Esophagus squamous epithelium (tissue), 5 donors: ENCODE measurements at regions not wholly inside any gene's neighbourhood (a gene's known extent, or its start where the extent isn't known, plus 50 kb on each side); places are given as distances from the start of the nearest gene placed in this dataset.

Source experiments
- DNase-seq: peaks from one replicate; lab custom pipeline; 2025; lab: John Stamatoyannopoulos, UW
- H3K27ac ChIP-seq, 4 donors: fragments of 200-600 bp; sonication (generic); one replicate each; pipeline ENCODE4 v1.5.1; 2016 to 2019; ENCODE audit warnings: mild to moderate bottlenecking in 1 of 4
- H3K27me3 ChIP-seq, 4 donors: fragments of 200-600 bp; sonication (generic); 1 replicate in 3 of 4; 2 replicates in 1 of 4; pipeline versions ENCODE4 v1.5.1 to v1.6.0; 2017 to 2021; ENCODE audit warnings: antibody characterized with exemption in 1 of 4
- H3K36me3 ChIP-seq, 3 donors: fragments of 200-600 bp; sonication (generic); one replicate each; pipeline ENCODE4 v1.5.1; 2016 to 2019
- H3K4me1 ChIP-seq, 3 donors: fragments of 200-600 bp; sonication (generic); one replicate each; pipeline ENCODE4 v1.5.1; 2017 to 2019
- H3K4me3 ChIP-seq, 4 donors: fragments of 200-600 bp; sonication (generic); 1 replicate in 3 of 4; 2 replicates in 1 of 4; pipeline ENCODE4 v1.5.1; 2016 to 2019; ENCODE audit warnings: mild to moderate bottlenecking in 2 of 4, moderate library complexity in 1 of 4
- H3K9me3 ChIP-seq, 3 donors: fragments of 200-600 bp; sonication (generic); one replicate each; pipeline ENCODE4 v1.5.1; 2016 to 2019
- POLR2A ChIP-seq, 4 donors: fragments of 450-650 bp; IDR thresholded peaks; one replicate each; pipeline ENCODE4 v1.6.1; 2017; ENCODE audit warnings: antibody characterized with exemption in 4 of 4, mild to moderate bottlenecking in 4 of 4, moderate library complexity in 3 of 4
- WGBS, 2 donors: methylation state at CpG; one replicate each; pipeline ENCODE4 v1.1.5; 2018; 5-methylcytosine and 5-hydroxymethylcytosine counted together
- intact Hi-C: fragments of 100-400 bp; cut with DNase I; formaldehyde crosslinking; loops from one replicate; pipeline ENCODE4 v1.15.0; 2022
- TF ChIP-seq, protein P1 (sequence below), 6 experiments: fragments of 450-650 bp in 4 of 6; fragments of 200-600 bp in 2 of 6; sonication (generic) in 2 of 6; IDR thresholded peaks; one replicate each; pipeline ENCODE4 v1.5.1; 2016 to 2019; ENCODE audit warnings: antibody characterized with exemption in 6 of 6, mild to moderate bottlenecking in 4 of 6, moderate library complexity in 4 of 6
- donor health status: DM: yes; HTN: yes; CAD: no.

DNA sequence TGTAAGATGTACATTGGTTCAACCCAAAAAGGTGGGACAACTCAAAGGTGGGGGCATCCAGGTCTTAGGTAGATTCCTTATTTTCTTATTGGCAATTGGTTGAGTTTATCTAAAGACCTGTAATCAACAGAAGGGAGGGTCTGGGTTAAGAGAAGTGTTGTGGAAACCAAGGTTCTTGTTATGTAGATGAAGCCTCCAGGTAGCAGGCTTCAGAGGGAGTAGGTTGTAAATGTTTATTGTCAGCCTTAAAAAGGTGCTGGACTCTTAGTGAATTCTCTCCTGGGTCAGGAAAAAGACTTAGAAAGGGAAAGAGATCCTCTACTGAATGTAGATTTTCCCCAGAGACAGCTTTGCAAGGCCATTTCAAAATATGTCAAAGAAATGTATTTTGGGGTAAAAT is 125.3 kb upstream of the NDUFV2 start:
- no peaks in the 10 kb centered on the region for H3K27me3 ChIP-seq
- no peaks in the 10 kb centered on the region for H3K9me3 ChIP-seq
- intact Hi-C loops, result no loop called here
- peaks cover 0 to under 1% (median 0%) of the 10 kb centered on the region in 3 donors for H3K4me1 ChIP-seq
- DNase-seq, result no peak
- H3K4me3 ChIP-seq, result no peak overlapping the region
- no peak overlapping the region for H3K27ac ChIP-seq
- no peak for TF ChIP-seq POLR2A (IDR thresholded peaks at IDR 0.05)
- TF ChIP-seq, protein P1, sequence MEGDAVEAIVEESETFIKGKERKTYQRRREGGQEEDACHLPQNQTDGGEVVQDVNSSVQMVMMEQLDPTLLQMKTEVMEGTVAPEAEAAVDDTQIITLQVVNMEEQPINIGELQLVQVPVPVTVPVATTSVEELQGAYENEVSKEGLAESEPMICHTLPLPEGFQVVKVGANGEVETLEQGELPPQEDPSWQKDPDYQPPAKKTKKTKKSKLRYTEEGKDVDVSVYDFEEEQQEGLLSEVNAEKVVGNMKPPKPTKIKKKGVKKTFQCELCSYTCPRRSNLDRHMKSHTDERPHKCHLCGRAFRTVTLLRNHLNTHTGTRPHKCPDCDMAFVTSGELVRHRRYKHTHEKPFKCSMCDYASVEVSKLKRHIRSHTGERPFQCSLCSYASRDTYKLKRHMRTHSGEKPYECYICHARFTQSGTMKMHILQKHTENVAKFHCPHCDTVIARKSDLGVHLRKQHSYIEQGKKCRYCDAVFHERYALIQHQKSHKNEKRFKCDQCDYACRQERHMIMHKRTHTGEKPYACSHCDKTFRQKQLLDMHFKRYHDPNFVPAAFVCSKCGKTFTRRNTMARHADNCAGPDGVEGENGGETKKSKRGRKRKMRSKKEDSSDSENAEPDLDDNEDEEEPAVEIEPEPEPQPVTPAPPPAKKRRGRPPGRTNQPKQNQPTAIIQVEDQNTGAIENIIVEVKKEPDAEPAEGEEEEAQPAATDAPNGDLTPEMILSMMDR (IDR thresholded peaks at IDR 0.05), result no peak
- H3K36me3 ChIP-seq, result no peaks in the 10 kb centered on the region

DNA sequence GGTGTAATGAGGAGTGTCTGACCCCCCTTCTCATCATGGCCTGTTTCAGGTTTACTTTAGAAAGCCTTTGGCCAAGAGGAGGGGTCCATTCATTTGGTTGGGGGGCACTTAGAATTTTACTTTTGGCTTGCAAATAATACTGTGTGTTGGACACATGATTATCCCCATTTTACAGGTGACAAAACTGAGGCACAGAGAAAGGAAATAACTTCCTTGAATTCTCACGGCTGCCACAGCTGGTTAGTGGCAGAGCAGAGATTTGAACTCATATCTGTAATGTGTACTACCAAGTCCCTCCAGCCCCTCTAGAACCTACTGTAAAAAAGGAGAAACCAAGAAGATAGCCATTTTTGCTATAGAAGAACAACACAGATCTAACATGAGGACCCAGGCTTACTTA is 124.8 kb upstream of the NDUFV2 start:
- intact Hi-C loops, result no loop called here
- H3K27me3 ChIP-seq, result no peaks in the 10 kb centered on the region
- no peak for DNase-seq
- H3K36me3 ChIP-seq, result no peaks in the 10 kb centered on the region
- H3K4me1 ChIP-seq, result peaks cover 1 to 6% (median 2%) of the 10 kb centered on the region in 3 donors
- no peak for TF ChIP-seq POLR2A (IDR thresholded peaks at IDR 0.05)
- TF ChIP-seq, protein P1 (IDR thresholded peaks at IDR 0.05), result no peak
- WGBS, 2 donors, result 100% methylated on average over 1 of the region's 1 CpG
- H3K27ac ChIP-seq, result no peak overlapping the region
- no peak overlapping the region for H3K4me3 ChIP-seq
- no peaks in the 10 kb centered on the region for H3K9me3 ChIP-seq

DNA sequence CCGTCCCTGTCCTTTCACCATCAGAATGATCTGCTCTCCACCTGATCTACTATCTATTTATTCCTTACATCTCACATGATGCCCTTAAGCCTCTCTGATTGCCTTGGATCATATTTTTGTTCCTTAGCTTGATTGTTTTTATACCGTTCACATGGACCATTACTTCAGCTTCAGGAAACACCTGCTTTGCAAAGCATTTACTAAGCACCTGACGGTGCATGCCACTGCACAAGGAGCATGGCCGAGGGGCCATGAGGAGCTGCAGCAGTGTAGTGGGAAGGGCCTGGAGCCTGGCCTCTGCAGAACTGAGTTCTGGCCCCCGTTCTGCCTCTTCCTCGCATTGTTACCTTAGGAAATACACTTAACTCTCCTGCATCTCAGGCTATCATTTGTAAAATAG is 124.1 kb upstream of the NDUFV2 start:
- H3K9me3 ChIP-seq, result no peaks in the 10 kb centered on the region
- no peak overlapping the region for H3K4me3 ChIP-seq
- H3K36me3 ChIP-seq, result no peaks in the 10 kb centered on the region
- intact Hi-C loops, result no loop called here
- 73 to 79% methylated on average over 5 to 6 of the region's 6 CpGs for WGBS, 2 donors
- H3K4me1 ChIP-seq, result peaks cover 8 to 13% (median 9%) of the 10 kb centered on the region in 3 donors
- no peaks in the 10 kb centered on the region for H3K27me3 ChIP-seq
- no peak overlapping the region for H3K27ac ChIP-seq
- TF ChIP-seq POLR2A (IDR thresholded peaks at IDR 0.05), result no peak
- TF ChIP-seq, protein P1 (IDR thresholded peaks at IDR 0.05), result no peak
- DNase-seq, result no peak

DNA sequence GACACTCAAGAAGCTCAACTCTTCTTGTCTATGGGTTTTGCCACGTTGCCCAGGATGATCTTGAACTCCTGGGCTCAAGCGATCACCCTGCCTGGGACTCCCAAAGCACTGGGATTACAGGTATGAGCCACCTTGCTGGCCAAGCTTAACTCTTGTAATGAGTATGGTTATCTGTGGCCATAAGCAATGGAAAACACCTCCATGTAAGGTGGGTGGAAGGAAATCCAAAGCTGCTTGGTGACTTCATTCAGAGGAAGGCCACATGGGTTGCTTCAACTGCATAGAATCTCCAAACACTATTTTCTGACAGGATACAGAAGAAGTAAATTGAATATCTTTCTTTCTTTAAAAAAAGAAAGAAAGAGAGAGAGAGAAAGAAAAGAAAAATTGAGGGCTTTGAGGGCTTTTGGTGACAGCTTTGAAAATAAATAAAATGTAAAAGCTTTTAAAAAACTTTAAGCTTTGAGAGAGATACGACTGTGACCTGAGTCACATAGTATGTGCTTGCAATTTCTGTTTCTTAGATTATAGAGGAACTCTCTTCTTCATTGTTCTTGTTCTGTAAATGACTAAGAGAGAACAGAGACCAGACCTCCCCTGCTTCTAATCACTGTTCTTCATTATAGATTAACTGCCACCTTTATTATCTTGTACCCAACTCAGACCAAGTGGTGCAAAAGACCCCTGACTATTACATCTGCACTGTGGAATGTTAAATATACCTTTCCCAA is 123.1 kb upstream of the NDUFV2 start:
- no peak for TF ChIP-seq POLR2A (IDR thresholded peaks at IDR 0.05)
- TF ChIP-seq, protein P1 (IDR thresholded peaks at IDR 0.05), result no peak
- no peaks in the 10 kb centered on the region for H3K27me3 ChIP-seq
- WGBS, 2 donors, result 82 to 84% methylated on average over 3 of the region's 3 CpGs
- H3K4me1 ChIP-seq, result peaks cover 8 to 23% (median 14%) of the 10 kb centered on the region in 3 donors
- no peak overlapping the region for H3K27ac ChIP-seq
- no peak for DNase-seq
- intact Hi-C loops, result no loop called here
- no peaks in the 10 kb centered on the region for H3K9me3 ChIP-seq
- H3K36me3 ChIP-seq, result no peaks in the 10 kb centered on the region
- H3K4me3 ChIP-seq, result no peak overlapping the region

DNA sequence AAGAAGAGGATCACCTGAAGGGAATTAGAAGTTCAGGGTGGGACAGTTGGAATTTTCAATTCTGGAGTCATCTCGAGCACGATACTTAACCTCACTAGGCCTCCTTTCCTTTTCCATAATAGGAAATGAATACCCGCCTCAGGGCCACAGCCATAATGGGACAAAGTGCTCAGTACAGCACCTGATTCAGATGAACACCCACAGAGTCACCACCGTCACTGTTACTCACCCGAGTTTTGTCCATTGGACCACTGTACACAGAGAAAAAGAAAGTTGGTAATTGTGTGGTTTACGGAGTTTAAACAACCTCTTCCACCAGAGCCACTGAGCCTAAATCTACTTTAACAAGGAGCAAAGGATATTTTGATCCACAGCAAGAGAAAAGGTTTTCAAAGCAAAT is 122.0 kb upstream of the NDUFV2 start:
- no peak for DNase-seq
- Histone ChIP-seq H3K36me3 (no peaks in the 10 kb centered on the region), H3K27me3 (no peaks in the 10 kb centered on the region), H3K4me3 (no peak overlapping the region), H3K27ac (no peak overlapping the region), H3K9me3 (no peaks in the 10 kb centered on the region), H3K4me1 (peaks cover 8 to 23% (median 14%) of the 10 kb centered on the region in 3 donors)
- intact Hi-C loops, result loop anchor here (10.0 kb wide), 1 partner anchor 286 kb away; no protein-coding TSS in a partner anchor
- WGBS, 2 donors, result 85 to 93% methylated on average over 6 of the region's 6 CpGs
- TF ChIP-seq, protein P1 (IDR thresholded peaks at IDR 0.05), result no peak
- no peak for TF ChIP-seq POLR2A (IDR thresholded peaks at IDR 0.05)
